ENCODE measurements at regions not wholly inside any gene's neighbourhood (a gene's known extent, or its start where the extent isn't known, plus 50 kb on each side); places are given as distances from the start of the nearest gene placed in this dataset.

DNA sequence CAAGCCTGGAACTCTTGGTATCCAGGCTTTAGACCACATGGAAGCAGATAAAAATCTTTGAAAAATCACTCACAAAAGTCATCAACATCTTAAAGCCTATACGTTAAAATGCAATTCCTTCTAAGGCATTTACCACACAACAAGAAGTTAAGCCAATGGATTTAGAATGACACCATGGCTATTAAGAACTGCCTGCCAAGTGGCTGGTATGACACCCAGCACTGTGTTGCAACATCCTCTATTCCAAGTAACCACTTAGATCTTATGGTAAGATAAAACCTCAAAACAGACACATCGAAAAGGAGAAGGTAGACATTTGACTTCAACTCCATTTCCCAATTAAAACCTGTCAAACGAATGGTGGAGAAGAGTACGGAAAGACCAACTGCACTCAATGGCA lies 344.2 kb upstream of the SLC30A5 start:
- WGBS, 2 donors: 31 to 71% methylated on average over 4 of the region's 4 CpGs
- ATAC-seq (ENCODE audit: insufficient read depth, low FRiP score): no peak

DNA sequence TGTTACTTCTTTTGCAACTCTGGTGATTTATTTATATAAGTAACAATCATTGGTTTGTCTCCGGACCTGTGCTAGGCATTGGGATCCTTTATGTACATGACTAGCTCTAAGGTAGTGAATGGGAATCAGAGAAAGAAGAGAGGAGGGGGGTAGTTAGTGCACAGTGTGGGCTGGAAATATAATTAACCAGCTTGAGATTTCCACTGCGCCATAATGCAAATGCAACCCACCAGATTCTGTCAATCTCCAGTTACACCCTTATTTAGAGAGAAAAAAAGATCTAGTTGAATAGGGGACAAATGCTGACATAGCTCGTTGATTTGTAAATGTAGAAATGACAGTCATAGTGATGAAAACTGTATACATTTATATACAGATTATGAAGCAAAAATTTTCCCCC lies 342.2 kb upstream of the SLC30A5 start:
- Histone ChIP-seq H3K4me3 (no peak overlapping the region), H3K9me3 (ENCODE audit: control insufficient read depth in 4 of 4, insufficient read depth in 3 of 4, low read length in 3 of 4) (no peaks in the 10 kb centered on the region), H3K4me1 (ENCODE audit: control insufficient read depth in 5 of 5, insufficient read depth in 5 of 5, low read length in 5 of 5) (no peaks in the 10 kb centered on the region), H3K36me3 (ENCODE audit: control insufficient read depth in 4 of 4, insufficient read depth in 4 of 4, low read length in 4 of 4) (no peaks in the 10 kb centered on the region), H3K9ac (ENCODE audit: insufficient read depth in 1 of 2, low read length in 2 of 2) (no peak overlapping the region), H3K27ac (ENCODE audit: low read depth in 1 of 2, low read length in 1 of 2) (no peak overlapping the region), H3K27me3 (ENCODE audit: control insufficient read depth in 3 of 3, insufficient read depth in 3 of 3, low read length in 2 of 3) (no peaks in the 10 kb centered on the region)
- WGBS, 2 donors: 94 to 97% methylated on average over 3 of the region's 3 CpGs
- TF ChIP-seq, protein P1, sequence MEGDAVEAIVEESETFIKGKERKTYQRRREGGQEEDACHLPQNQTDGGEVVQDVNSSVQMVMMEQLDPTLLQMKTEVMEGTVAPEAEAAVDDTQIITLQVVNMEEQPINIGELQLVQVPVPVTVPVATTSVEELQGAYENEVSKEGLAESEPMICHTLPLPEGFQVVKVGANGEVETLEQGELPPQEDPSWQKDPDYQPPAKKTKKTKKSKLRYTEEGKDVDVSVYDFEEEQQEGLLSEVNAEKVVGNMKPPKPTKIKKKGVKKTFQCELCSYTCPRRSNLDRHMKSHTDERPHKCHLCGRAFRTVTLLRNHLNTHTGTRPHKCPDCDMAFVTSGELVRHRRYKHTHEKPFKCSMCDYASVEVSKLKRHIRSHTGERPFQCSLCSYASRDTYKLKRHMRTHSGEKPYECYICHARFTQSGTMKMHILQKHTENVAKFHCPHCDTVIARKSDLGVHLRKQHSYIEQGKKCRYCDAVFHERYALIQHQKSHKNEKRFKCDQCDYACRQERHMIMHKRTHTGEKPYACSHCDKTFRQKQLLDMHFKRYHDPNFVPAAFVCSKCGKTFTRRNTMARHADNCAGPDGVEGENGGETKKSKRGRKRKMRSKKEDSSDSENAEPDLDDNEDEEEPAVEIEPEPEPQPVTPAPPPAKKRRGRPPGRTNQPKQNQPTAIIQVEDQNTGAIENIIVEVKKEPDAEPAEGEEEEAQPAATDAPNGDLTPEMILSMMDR (IDR thresholded peaks at IDR 0.05; ENCODE audit: control extremely low read depth, extremely low read depth): no peak
- DNase-seq: no peak
- no peak for ATAC-seq (ENCODE audit: insufficient read depth, low FRiP score)

More for the DNA sequence above, 344.2 kb upstream of the SLC30A5 start:
- Histone ChIP-seq H3K27ac (ENCODE audit: low read depth in 1 of 2, low read length in 1 of 2) (no peak overlapping the region), H3K36me3 (ENCODE audit: control insufficient read depth in 4 of 4, insufficient read depth in 4 of 4, low read length in 4 of 4) (no peaks in the 10 kb centered on the region), H3K9me3 (ENCODE audit: control insufficient read depth in 4 of 4, insufficient read depth in 3 of 4, low read length in 3 of 4) (no peaks in the 10 kb centered on the region), H3K27me3 (ENCODE audit: control insufficient read depth in 3 of 3, insufficient read depth in 3 of 3, low read length in 2 of 3) (no peaks in the 10 kb centered on the region), H3K4me3 (no peak overlapping the region), H3K4me1 (ENCODE audit: control insufficient read depth in 5 of 5, insufficient read depth in 5 of 5, low read length in 5 of 5) (no peaks in the 10 kb centered on the region), H3K9ac (ENCODE audit: insufficient read depth in 1 of 2, low read length in 2 of 2) (no peak overlapping the region)
- TF ChIP-seq, protein P1 (IDR thresholded peaks at IDR 0.05; ENCODE audit: control extremely low read depth, extremely low read depth): no peak
- no peak for DNase-seq

DNA sequence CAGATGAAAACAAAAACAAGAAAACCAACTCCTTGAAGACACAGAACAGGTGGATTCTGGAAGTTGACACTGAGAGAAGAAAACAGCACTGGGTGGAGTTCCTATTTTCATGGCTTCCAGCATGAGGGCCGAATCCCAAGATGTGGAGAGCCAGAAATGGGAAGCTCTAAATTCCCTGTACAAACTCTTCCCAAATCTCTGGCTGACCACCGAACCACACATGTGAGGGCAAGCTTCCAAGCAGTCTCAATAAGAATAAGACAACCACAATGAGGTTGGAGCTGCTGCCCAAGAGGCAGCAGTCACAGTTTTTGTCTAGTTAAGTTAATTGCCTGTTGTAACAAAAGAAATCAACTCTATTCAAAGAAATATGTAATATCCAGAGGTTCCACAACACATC lies 339.3 kb upstream of the SLC30A5 start:
- no peak for ATAC-seq (ENCODE audit: insufficient read depth, low FRiP score)
- H3K4me1 ChIP-seq (ENCODE audit: control insufficient read depth in 5 of 5, insufficient read depth in 5 of 5, low read length in 5 of 5): peaks cover 0 to 3% (median 0%) of the 10 kb centered on the region in 5 donors
- no peaks in the 10 kb centered on the region for H3K36me3 ChIP-seq (ENCODE audit: control insufficient read depth in 4 of 4, insufficient read depth in 4 of 4, low read length in 4 of 4)
- H3K27ac ChIP-seq (ENCODE audit: low read depth in 1 of 2, low read length in 1 of 2): no peak overlapping the region
- H3K9ac ChIP-seq (ENCODE audit: insufficient read depth in 1 of 2, low read length in 2 of 2): no peak overlapping the region
- no peak for DNase-seq
- no peaks in the 10 kb centered on the region for H3K27me3 ChIP-seq (ENCODE audit: control insufficient read depth in 3 of 3, insufficient read depth in 3 of 3, low read length in 2 of 3)
- no peak overlapping the region for H3K4me3 ChIP-seq
- TF ChIP-seq, protein P1 (IDR thresholded peaks at IDR 0.05; ENCODE audit: control extremely low read depth, extremely low read depth): no peak
- 90 to 94% methylated on average over 2 of the region's 2 CpGs for WGBS, 2 donors
- H3K9me3 ChIP-seq (ENCODE audit: control insufficient read depth in 4 of 4, insufficient read depth in 3 of 4, low read length in 3 of 4): no peaks in the 10 kb centered on the region

DNA sequence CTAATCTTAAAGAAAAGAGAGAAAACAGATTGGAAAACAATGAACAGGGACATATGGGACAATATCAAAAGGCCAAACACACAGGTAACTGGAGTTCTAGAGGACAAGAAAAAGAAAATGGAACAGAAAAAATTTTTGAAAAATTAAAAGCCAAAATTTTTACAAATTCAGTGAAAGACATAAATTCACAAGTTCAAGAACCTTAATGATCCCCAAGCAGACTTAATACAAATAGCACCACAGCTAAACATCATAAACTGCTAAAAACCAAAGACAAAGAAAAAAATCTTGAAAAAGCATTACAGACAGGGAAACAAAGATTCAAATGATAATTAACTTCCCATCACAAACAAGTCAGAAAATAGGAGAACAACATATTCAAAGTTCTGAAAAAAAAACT lies 338.5 kb upstream of the SLC30A5 start:
- Histone ChIP-seq H3K9me3 (ENCODE audit: control insufficient read depth in 4 of 4, insufficient read depth in 3 of 4, low read length in 3 of 4) (no peaks in the 10 kb centered on the region), H3K27me3 (ENCODE audit: control insufficient read depth in 3 of 3, insufficient read depth in 3 of 3, low read length in 2 of 3) (no peaks in the 10 kb centered on the region), H3K9ac (ENCODE audit: insufficient read depth in 1 of 2, low read length in 2 of 2) (no peak overlapping the region), H3K36me3 (ENCODE audit: control insufficient read depth in 4 of 4, insufficient read depth in 4 of 4, low read length in 4 of 4) (no peaks in the 10 kb centered on the region), H3K4me1 (ENCODE audit: control insufficient read depth in 5 of 5, insufficient read depth in 5 of 5, low read length in 5 of 5) (peaks cover 0 to 3% (median 0%) of the 10 kb centered on the region in 5 donors), H3K4me3 (no peak overlapping the region), H3K27ac (ENCODE audit: low read depth in 1 of 2, low read length in 1 of 2) (no peak overlapping the region)
- TF ChIP-seq, protein P1 (IDR thresholded peaks at IDR 0.05; ENCODE audit: control extremely low read depth, extremely low read depth): no peak
- DNase-seq (no peak), ATAC-seq (ENCODE audit: insufficient read depth, low FRiP score) (no peak)

All from lung (tissue), 11 donors.